Stimulated activated CD4-positive, alpha-beta T cell treated with anti-CD3 and anti-CD28 coated beads, Interleukin-1b, Interleukin-23, amount 100 ng/mL, for 48 hours (primary cell): ENCODE measurements at regions not wholly inside any gene's neighbourhood (a gene's known extent, or its start where the extent isn't known, plus 50 kb on each side); places are given as distances from the start of the nearest gene placed in this dataset.

Source experiments
- DNase-seq: peaks from one replicate; pipeline ENCODE4 v3.0.0-alpha.2; 2020

- no peak for DNase-seq
Measured at GRCh38 chr4:123853651-123854050, 457.1 kb downstream of the SPRY1 start.

- DNase-seq = no peak
Measured at GRCh38 chr4:123856689-123857545, 460.3 kb downstream of the SPRY1 start.

GRCh38 chr4:123858465-123858864, 461.9 kb downstream of the SPRY1 start:
- DNase-seq = no peak

GRCh38 chr4:123862812-123863211, 466.2 kb downstream of the SPRY1 start:
- DNase-seq = no peak

GRCh38 chr4:123866796-123867195, 470.2 kb downstream of the SPRY1 start:
- no peak for DNase-seq

- DNase-seq = no peak
Measured at GRCh38 chr4:123867910-123868587, 471.5 kb downstream of the SPRY1 start.

- DNase-seq = no peak
Measured at GRCh38 chr4:123869286-123870215, 473.0 kb downstream of the SPRY1 start.

GRCh38 chr4:123870216-123870876, 473.8 kb downstream of the SPRY1 start:
- DNase-seq = no peak

- DNase-seq = no peak
Measured at GRCh38 chr4:123871341-123871740, 474.7 kb downstream of the SPRY1 start.

GRCh38 chr4:123874063-123874462, 477.5 kb downstream of the SPRY1 start:
- DNase-seq = no peak

GRCh38 chr4:123876143-123876542, 479.5 kb downstream of the SPRY1 start:
- no peak for DNase-seq

GRCh38 chr4:123876671-123877101, 480.1 kb downstream of the SPRY1 start:
- no peak for DNase-seq

- no peak for DNase-seq
Measured at GRCh38 chr4:123877551-123877950, 481.0 kb downstream of the SPRY1 start.

- DNase-seq = no peak
Measured at GRCh38 chr4:123878976-123879375, 482.4 kb downstream of the SPRY1 start.

- no peak for DNase-seq
Measured at GRCh38 chr4:123880631-123881030, 484.0 kb downstream of the SPRY1 start.

- DNase-seq = no peak
Measured at GRCh38 chr4:123884922-123885321, 488.3 kb downstream of the SPRY1 start.

- DNase-seq = no peak
Measured at GRCh38 chr4:123889507-123889906, 492.9 kb downstream of the SPRY1 start.

- DNase-seq = no peak
Measured at GRCh38 chr4:123890889-123891288, 494.3 kb downstream of the SPRY1 start.

GRCh38 chr4:123891881-123892280, 495.3 kb downstream of the SPRY1 start:
- DNase-seq = no peak

- DNase-seq = no peak
Measured at GRCh38 chr4:123892368-123892976, 495.9 kb downstream of the SPRY1 start.

- no peak for DNase-seq
Measured at GRCh38 chr4:123893011-123893981, 496.7 kb downstream of the SPRY1 start.
